ENCODE measurements at regions not wholly inside any gene's neighbourhood (a gene's known extent, or its start where the extent isn't known, plus 50 kb on each side); places are given as distances from the start of the nearest gene placed in this dataset.

- no peak for TF ChIP-seq CTCF (IDR thresholded peaks at IDR 0.05)
- no peak for TF ChIP-seq EP300 (IDR thresholded peaks at IDR 0.05)
- no peak for TF ChIP-seq POLR2AphosphoS5 (IDR thresholded peaks at IDR 0.05)
- no peak for TF ChIP-seq POLR2A (IDR thresholded peaks at IDR 0.05; ENCODE audit: low read depth)
Measured at GRCh38 chr3:153767601-153768560, 353.3 kb upstream of the ARHGEF26 start.

Measured in esophagus muscularis mucosa (tissue), 4 donors.